ENCODE measurements at regions not wholly inside any gene's neighbourhood (a gene's known extent, or its start where the extent isn't known, plus 50 kb on each side); places are given as distances from the start of the nearest gene placed in this dataset.

DNA sequence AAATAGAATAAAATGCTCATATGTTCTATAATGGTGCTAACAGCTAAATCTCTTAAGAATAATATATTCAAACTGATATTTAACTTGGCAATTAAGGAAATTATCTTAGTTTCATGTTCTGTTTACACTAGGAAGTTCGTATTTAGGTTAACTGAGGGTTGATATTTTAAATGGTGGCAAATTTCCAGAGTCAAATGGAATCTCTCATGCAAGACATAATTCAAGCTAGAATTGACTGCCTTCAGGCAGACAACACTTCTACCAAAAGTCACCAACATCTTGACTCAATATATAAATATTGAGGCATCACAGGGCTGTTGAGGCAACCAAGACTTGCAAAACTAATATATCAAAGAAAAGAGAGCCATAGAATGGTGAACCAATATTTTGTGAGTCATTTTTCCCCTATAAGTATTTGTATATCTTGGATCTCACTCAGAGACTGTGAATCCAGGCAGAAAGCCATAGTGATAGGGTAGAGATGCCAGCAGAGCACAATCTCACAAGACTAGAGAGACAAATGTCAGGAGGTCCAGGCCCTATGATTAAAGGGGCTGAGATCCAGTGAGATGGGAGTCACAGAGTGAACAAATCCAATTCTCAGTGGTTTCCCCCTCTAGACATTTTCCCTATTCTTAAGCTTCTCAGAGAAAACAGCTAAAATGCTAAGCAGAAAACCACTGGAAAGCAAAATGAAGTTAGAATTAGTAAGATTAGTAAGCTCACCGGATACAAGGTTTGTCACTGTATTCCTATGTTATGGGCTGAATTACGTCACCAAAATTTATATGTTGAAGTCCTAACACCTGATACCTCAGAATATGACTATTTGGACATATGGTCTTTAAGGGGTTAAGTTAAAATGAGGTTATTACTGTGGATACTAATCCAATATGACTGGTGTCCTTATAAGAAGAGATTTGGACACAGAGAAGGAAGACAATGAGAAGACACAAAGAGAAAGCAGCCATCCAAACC is 358.2 kb upstream of the UBE2E3 start:
- DNase-seq, result no peak
- no peaks in the 10 kb centered on the region for H3K9me3 ChIP-seq
- H3K4me3 ChIP-seq, result no peak overlapping the region
- no peak overlapping the region for H3K27ac ChIP-seq
- no peaks in the 10 kb centered on the region for H3K36me3 ChIP-seq
- TF ChIP-seq POLR2A (IDR thresholded peaks at IDR 0.05) (no peak), CTCF (IDR thresholded peaks at IDR 0.05) (no peak)
- H3K27me3 ChIP-seq, result no peaks in the 10 kb centered on the region
- no peaks in the 10 kb centered on the region for H3K4me1 ChIP-seq

GRCh38 chr2:180621366-180621765 is 359.0 kb upstream of the UBE2E3 start:
- H3K4me3 ChIP-seq, result no peak overlapping the region
- no peaks in the 10 kb centered on the region for H3K36me3 ChIP-seq
- no peaks in the 10 kb centered on the region for H3K4me1 ChIP-seq
- no peak for DNase-seq
- H3K27me3 ChIP-seq, result no peaks in the 10 kb centered on the region
- TF ChIP-seq CTCF (IDR thresholded peaks at IDR 0.05) (no peak), POLR2A (IDR thresholded peaks at IDR 0.05) (no peak)
- H3K27ac ChIP-seq, result no peak overlapping the region
- H3K9me3 ChIP-seq, result no peaks in the 10 kb centered on the region

DNA sequence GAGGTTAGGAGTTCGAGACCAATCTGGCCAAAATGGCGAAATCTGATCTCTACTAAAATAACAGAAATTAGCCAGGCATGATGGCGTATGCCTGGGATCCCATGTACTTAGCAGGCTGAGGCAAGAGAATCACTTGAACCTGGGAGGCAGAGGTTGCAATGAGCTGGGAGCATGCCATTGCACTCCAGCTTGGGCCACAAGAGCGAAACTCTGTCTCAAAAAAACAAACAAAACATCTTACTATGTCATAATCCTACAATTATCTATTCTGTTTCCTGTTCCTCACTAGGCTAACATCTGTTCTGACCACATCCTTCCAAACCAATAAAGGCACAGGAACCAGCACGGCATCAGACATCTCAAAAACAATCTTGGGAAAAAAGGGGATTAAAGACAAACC is 361.8 kb upstream of the UBE2E3 start:
- Histone ChIP-seq H3K4me3 (no peak overlapping the region), H3K4me1 (no peaks in the 10 kb centered on the region), H3K9me3 (no peaks in the 10 kb centered on the region), H3K27ac (no peak overlapping the region), H3K36me3 (no peaks in the 10 kb centered on the region), H3K27me3 (no peaks in the 10 kb centered on the region)
- no peak for DNase-seq
- TF ChIP-seq POLR2A (IDR thresholded peaks at IDR 0.05), result no peak
- no peak for TF ChIP-seq CTCF (IDR thresholded peaks at IDR 0.05)

GRCh38 chr2:180614776-180615175 is 365.6 kb upstream of the UBE2E3 start:
- Histone ChIP-seq H3K36me3 (no peaks in the 10 kb centered on the region), H3K4me3 (no peak overlapping the region), H3K27ac (no peak overlapping the region), H3K4me1 (no peaks in the 10 kb centered on the region), H3K27me3 (no peaks in the 10 kb centered on the region), H3K9me3 (no peaks in the 10 kb centered on the region)
- TF ChIP-seq POLR2A (IDR thresholded peaks at IDR 0.05) (no peak), CTCF (IDR thresholded peaks at IDR 0.05) (no peak)
- DNase-seq, result no peak

GRCh38 chr2:180609626-180610340 is 370.6 kb upstream of the UBE2E3 start:
- DNase-seq, result no peak
- no peaks in the 10 kb centered on the region for H3K9me3 ChIP-seq
- TF ChIP-seq POLR2A (IDR thresholded peaks at IDR 0.05) (no peak), CTCF (IDR thresholded peaks at IDR 0.05) (no peak)
- no peak overlapping the region for H3K4me3 ChIP-seq
- no peaks in the 10 kb centered on the region for H3K4me1 ChIP-seq
- no peak overlapping the region for H3K27ac ChIP-seq
- H3K36me3 ChIP-seq, result no peaks in the 10 kb centered on the region
- H3K27me3 ChIP-seq, result no peaks in the 10 kb centered on the region

Measured in Peyer's patch (tissue), 4 donors.